IMR-90 (cell line): ENCODE measurements at regions not wholly inside any gene's neighbourhood (a gene's known extent, or its start where the extent isn't known, plus 50 kb on each side); places are given as distances from the start of the nearest gene placed in this dataset.

Experiments used
- ATAC-seq: fragments of 200-7000 bp; cut with Tn5 transposase; 2 replicates; pipeline ENCODE4 v1.9.1; 2020; ENCODE audit warnings: low read depth, mild to moderate bottlenecking, moderate library complexity
- BruUV-seq: library from RNA; stranded (reverse); fragments of 400-500 nt; replicated peaks from 2 replicates; lab custom pipeline; 2021; lab: Mats Ljungman, UMichigan
- CTCF ChIA-PET: fragments of 300-600 bp; formaldehyde crosslinking; extraction: SDS; loops from one replicate; lab custom pipeline; 2021; ENCODE audit warnings: antibody characterized with exemption; lab: Yijun Ruan, JAX
- POLR2A ChIA-PET: fragments of 300-600 bp; sonication (Branson Sonifier 250); formaldehyde crosslinking; loops from one replicate; lab custom pipeline; 2022; ENCODE audit warnings: antibody characterized with exemption; ENCODE audit not compliant: unreplicated experiment; lab: Charles Lee
- DNase-seq: peaks from one replicate; pipeline ENCODE4 v3.0.0; 2013
- H2AFZ ChIP-seq: replicated peaks from 2 replicates; pipeline ENCODE3; 2013; ENCODE audit warnings: low read length, mild to moderate bottlenecking; ENCODE audit not compliant: poor library complexity
- H2AK5ac ChIP-seq: 2 replicates; pipeline ENCODE4 v1.6.1; 2013; ENCODE audit warnings: low read depth, low read length, inconsistent platforms
- H2AK9ac ChIP-seq: replicated peaks from 2 replicates; pipeline ENCODE3; 2013; ENCODE audit warnings: mild to moderate bottlenecking, low read depth, low read length, moderate library complexity; ENCODE audit not compliant: poor library complexity
- H2BK120ac ChIP-seq: 2 replicates; pipeline ENCODE4 v1.6.1; 2013; ENCODE audit warnings: low read depth, low read length, inconsistent platforms
- H2BK15ac ChIP-seq: 3 replicates; pipeline ENCODE4 v1.6.1; 2013; ENCODE audit warnings: low read depth, low read length, inconsistent platforms
- H2BK20ac ChIP-seq: 2 replicates; pipeline ENCODE4 v1.6.1; 2013; ENCODE audit warnings: low read depth, mild to moderate bottlenecking, inconsistent platforms, low read length, moderate library complexity
- H2BK5ac ChIP-seq: 2 replicates; pipeline ENCODE4 v1.6.1; 2013; ENCODE audit warnings: mild to moderate bottlenecking, low read depth, low read length, inconsistent platforms; ENCODE audit not compliant: poor library complexity, severe bottlenecking
- H3K14ac ChIP-seq: replicated peaks from 2 replicates; pipeline ENCODE4 v1.6.1; 2013; ENCODE audit warnings: low read depth, low read length, inconsistent platforms
- H3K18ac ChIP-seq: 2 replicates; pipeline ENCODE4 v1.6.1; 2013; ENCODE audit warnings: low read depth, low read length, control low read depth
- H3K23ac ChIP-seq: 2 replicates; pipeline ENCODE4 v1.6.1; 2013; ENCODE audit warnings: low read depth, low read length, inconsistent platforms
- H3K27ac ChIP-seq: 2 replicates; pipeline ENCODE4 v1.5.1; 2013; ENCODE audit warnings: mild to moderate bottlenecking, control low read depth, low read length; ENCODE audit not compliant: insufficient read depth
- H3K27me3 ChIP-seq: 2 replicates; pipeline ENCODE4 v1.6.1; 2013; ENCODE audit warnings: low read length; ENCODE audit not compliant: control insufficient read depth, insufficient read depth
- H3K36me3 ChIP-seq: 2 replicates; pipeline ENCODE4 v1.6.1; 2013; ENCODE audit warnings: low read length, mixed read lengths; ENCODE audit not compliant: control insufficient read depth, insufficient read depth
- H3K4ac ChIP-seq: 2 replicates; pipeline ENCODE4 v1.6.1; 2013; ENCODE audit warnings: low read depth, low read length, inconsistent platforms
- H3K4me1 ChIP-seq: 2 replicates; pipeline ENCODE4 v1.6.1; 2013; ENCODE audit warnings: low read length, mixed read lengths; ENCODE audit not compliant: control insufficient read depth, insufficient read depth
- H3K4me2 ChIP-seq: 2 replicates; pipeline ENCODE4 v1.6.1; 2013; ENCODE audit warnings: low read depth, mild to moderate bottlenecking, control low read depth, low read length, moderate library complexity
- H3K4me3 ChIP-seq: 2 replicates; pipeline ENCODE4 v1.5.1; 2013; ENCODE audit warnings: low read depth, mild to moderate bottlenecking, control low read depth, low read length, moderate library complexity; ENCODE audit not compliant: insufficient read depth
- H3K56ac ChIP-seq: 2 replicates; pipeline ENCODE4 v1.6.1; 2013; ENCODE audit warnings: low read length, inconsistent platforms; ENCODE audit not compliant: insufficient read depth; ENCODE audit errors: extremely low read depth
- H3K79me1 ChIP-seq, 2 experiments: 2 replicates each; pipeline ENCODE4 v1.6.1; 2013; ENCODE audit warnings: low read length in 2 of 2, inconsistent platforms in 1 of 2, low read depth in 1 of 2
- H3K9ac ChIP-seq: 2 replicates; pipeline ENCODE4 v1.6.1; 2013; ENCODE audit warnings: low read depth, low read length, control low read depth
- H3K9me1 ChIP-seq: 2 replicates; pipeline ENCODE4 v1.6.1; 2013; ENCODE audit warnings: low read length, inconsistent platforms; ENCODE audit not compliant: insufficient read depth
- H3K9me3 ChIP-seq: 2 replicates; pipeline ENCODE4 v1.6.1; 2013; ENCODE audit warnings: low read length; ENCODE audit not compliant: control insufficient read depth, insufficient read depth
- H4K20me1 ChIP-seq: 2 replicates; pipeline ENCODE4 v1.6.1; 2013; ENCODE audit warnings: low read length, inconsistent platforms; ENCODE audit not compliant: insufficient read depth
- H4K5ac ChIP-seq: 2 replicates; pipeline ENCODE4 v1.6.1; 2013; ENCODE audit warnings: mild to moderate bottlenecking, low read depth, low read length, control low read depth
- H4K8ac ChIP-seq, 2 experiments: 2 replicates each; pipeline ENCODE4 v1.6.1; 2013; ENCODE audit warnings: low read depth in 2 of 2, low read length in 2 of 2, control low read depth in 1 of 2, inconsistent platforms in 1 of 2
- H4K91ac ChIP-seq: 2 replicates; pipeline ENCODE4 v1.6.1; 2013; ENCODE audit warnings: low read depth, low read length, inconsistent platforms; ENCODE audit not compliant: insufficient read depth
- BHLHE40 ChIP-seq: fragments of 150-350 bp; IDR thresholded peaks from 2 replicates; pipeline ENCODE4 v1.6.1; 2016; ENCODE audit warnings: mild to moderate bottlenecking, low read depth, low read length
- SMC3 ChIP-seq: fragments of 150-350 bp; IDR thresholded peaks from 2 replicates; pipeline ENCODE4 v1.6.1; 2016; ENCODE audit warnings: low read depth, mild to moderate bottlenecking, antibody characterized with exemption, low read length, moderate library complexity
- WGBS, 2 experiments: methylation state at CpG; one replicate each; pipeline versions ENCODE4 v1.1.5 to v1.1.7; 2013; ENCODE audit warnings: missing lambda C conversion rate in 2 of 2; ENCODE audit not compliant: insufficient read length in 1 of 2; ENCODE audit errors: extremely low coverage in 2 of 2; 5-methylcytosine and 5-hydroxymethylcytosine counted together
- dilution Hi-C: fragments of 300-500 bp; cut with HindIII; formaldehyde crosslinking; loops from one replicate; pipeline ENCODE4 v1.14.3; 2018; ENCODE audit warnings: low sequenced_read_pairs; ENCODE audit not compliant: unreplicated experiment
- in situ Hi-C: fragments of 300-500 bp; cut with MboI; formaldehyde crosslinking; loops from 3 replicates; pipeline ENCODE4 v1.14.3; 2019; ENCODE audit warnings: low sequenced_read_pairs, inconsistent platforms, mixed read lengths
- intact Hi-C: fragments of 100-400 bp; cut with micrococcal nuclease; formaldehyde crosslinking; loops from 2 replicates; pipeline ENCODE4 v1.10.0; 2022

DNA sequence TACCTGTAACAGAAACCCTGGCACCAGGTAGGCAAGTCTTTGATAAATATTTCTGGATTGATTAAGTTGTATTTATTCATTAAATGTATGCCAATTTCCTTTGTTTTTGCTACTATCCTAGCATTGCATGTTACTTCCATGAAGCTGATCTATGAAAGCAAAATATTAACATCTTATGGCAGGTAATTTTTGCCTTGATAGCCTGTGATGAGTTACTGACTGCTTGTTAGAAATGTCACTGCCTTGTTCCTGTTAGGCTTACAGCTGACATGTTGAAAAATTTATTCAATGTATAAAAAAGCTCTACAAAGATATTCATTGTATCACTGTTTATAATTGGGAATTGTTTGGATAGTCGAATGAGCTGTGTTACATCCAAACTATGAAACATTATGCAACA lies 830.1 kb downstream of the TUSC7 start:
- Histone ChIP-seq H4K91ac (no peak overlapping the region), H3K27me3 (no peaks in the 10 kb centered on the region), H4K20me1 (no peaks in the 10 kb centered on the region), H2AK5ac (no peak overlapping the region), H2BK15ac (no peak overlapping the region), H3K56ac (no peak overlapping the region), H3K36me3 (no peaks in the 10 kb centered on the region), H2BK120ac (no peak overlapping the region), H3K4ac (no peak overlapping the region), H3K4me2 (no peak overlapping the region), H2BK5ac (no peak overlapping the region), H3K79me1 (no peaks in the 10 kb centered on the region; a peak in 1 of 4 replicates), H3K9me1 (no peaks in the 10 kb centered on the region), H3K14ac (no peak overlapping the region), H3K4me1 (no peaks in the 10 kb centered on the region; the same call in 1 of the 2 replicates), H3K4me3 (no peak overlapping the region), H4K8ac (no peak overlapping the region), H2AK9ac (no peak overlapping the region), H3K9ac (no peak overlapping the region), H3K27ac (no peak overlapping the region), H3K9me3 (no peaks in the 10 kb centered on the region), H2BK20ac (no peak overlapping the region), H4K5ac (no peak overlapping the region), H3K18ac (no peak overlapping the region), H3K23ac (no peak overlapping the region), H2AFZ (no peak overlapping the region)
- DNase-seq: no peak
- CTCF ChIA-PET: no interaction called here
- dilution Hi-C loops (no loop called here), intact Hi-C loops (loop anchor here (5.0 kb wide), 1 partner anchor 168 kb away; no protein-coding TSS in a partner anchor), in situ Hi-C loops (loop anchor here (25.0 kb wide), 1 partner anchor 502 kb away; no protein-coding TSS in a partner anchor)
- POLR2A ChIA-PET: no interaction called here
- ATAC-seq: no peak
- TF ChIP-seq SMC3: no peak
- TF ChIP-seq BHLHE40: no peak
- WGBS, 2 experiments: no CpG with 5 or more reads among the region's 1 CpG
- BruUV-seq: no TSS peak
